HG02938 (cell line): ENCODE measurements at regions not wholly inside any gene's neighbourhood (a gene's known extent, or its start where the extent isn't known, plus 50 kb on each side); places are given as distances from the start of the nearest gene placed in this dataset.
"Not testable (repeated sequence)": the region's sequence is repeated elsewhere in the genome, so short reads cannot be mapped to it uniquely, and the experiment has no call there.

ENCODE experiments used
- ATAC-seq: cut with Tn5 transposase; IDR thresholded peaks from one replicate; pipeline ENCODE4 v1.9.1; 2021; ENCODE audit warnings: mild to moderate bottlenecking, moderate library complexity; ENCODE audit not compliant: unreplicated experiment

GRCh38 chr20:48246061-48246790 is 460.9 kb upstream of the SULF2 start:
- no peak for ATAC-seq

GRCh38 chr20:48242623-48243022 is 457.3 kb upstream of the SULF2 start:
- ATAC-seq, result no peak

GRCh38 chr20:48241482-48241881 is 456.2 kb upstream of the SULF2 start:
- no peak for ATAC-seq

DNA sequence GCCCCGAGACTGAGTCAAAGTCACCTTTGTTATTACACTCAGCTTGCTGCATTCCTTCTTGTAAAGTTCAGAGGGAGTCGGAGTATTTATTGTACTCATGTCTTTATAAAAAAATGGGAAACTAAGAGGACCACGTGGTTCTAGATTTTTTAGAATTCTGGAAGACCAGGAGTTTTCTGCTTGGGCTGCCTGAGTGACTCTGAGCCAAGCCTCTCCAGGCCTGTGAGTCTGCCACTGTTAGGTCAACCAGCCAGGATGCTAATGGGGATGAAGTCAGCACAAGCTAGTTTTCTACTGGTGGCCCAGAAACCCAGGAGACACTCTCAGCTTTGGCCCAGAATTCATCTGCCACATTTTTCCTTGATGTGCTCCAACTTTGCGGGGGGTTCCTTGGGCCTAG is 453.5 kb upstream of the SULF2 start:
- no peak for ATAC-seq

GRCh38 chr20:48238326-48238725 is 453.0 kb upstream of the SULF2 start:
- ATAC-seq, result no peak

- ATAC-seq, result no peak
Measured at GRCh38 chr20:48236000-48236970, 451.0 kb upstream of the SULF2 start.

DNA sequence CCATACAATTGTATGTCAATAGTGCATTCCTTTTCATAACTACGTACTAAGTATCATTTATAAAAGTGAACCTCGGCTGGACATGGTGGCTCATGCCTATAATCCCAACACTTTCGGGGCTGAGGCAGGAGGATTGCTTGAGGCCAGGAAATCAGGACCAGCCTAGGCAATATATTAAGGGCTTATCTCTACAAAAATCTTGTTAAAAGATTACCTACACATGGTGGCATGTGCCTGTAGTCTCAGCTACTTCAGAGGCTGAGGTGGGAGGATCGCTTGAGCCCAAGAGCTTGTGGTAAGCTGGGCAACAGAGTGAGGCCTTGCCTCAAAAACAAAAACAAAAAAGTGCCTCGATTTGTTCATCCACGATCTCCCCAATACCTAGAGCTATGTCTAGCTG is 449.7 kb upstream of the SULF2 start:
- ATAC-seq, result no peak

GRCh38 chr20:48231253-48231930 is 446.1 kb upstream of the SULF2 start:
- no peak for ATAC-seq

DNA sequence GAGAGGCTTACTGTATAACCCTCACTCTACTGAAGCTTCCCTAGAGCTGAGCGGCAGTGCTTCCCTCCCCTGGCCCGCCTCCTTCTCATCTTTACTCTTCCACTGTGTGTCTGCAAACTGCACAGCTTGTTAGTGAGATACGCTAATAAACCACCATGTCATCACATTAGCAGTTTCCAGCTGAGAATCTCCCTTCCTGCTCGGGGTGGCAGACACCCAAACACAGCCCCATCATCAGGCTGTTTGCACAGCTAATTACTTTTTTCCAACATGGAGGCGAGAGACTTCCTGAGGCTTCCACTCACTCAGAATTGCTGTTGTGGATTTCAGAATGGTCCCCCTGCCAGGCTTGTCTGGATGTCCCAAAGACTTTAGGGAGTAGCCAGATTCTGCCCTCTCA is 444.9 kb upstream of the SULF2 start:
- no peak for ATAC-seq

DNA sequence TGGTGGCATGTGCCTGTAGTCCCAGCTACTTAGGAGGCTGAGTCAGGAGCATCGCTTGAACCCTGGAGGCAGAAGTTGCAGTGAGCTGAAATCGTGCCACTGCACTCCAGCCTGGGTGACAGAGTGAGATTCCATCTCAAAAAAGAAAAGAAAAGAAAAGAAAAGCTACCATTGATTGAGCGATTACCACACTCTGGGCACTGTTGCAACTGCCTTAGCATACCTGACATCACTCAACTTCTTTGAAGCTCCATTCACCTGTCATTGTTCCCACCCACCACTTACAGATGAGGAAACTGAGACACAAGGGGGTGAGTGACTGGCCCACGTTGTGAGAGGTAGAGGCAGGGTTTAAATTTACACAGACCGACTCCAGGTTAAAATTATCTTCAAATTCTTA is 442.1 kb upstream of the SULF2 start:
- ATAC-seq, result no peak

- ATAC-seq, result no peak
Measured at GRCh38 chr20:48226642-48227041, 441.4 kb upstream of the SULF2 start.

GRCh38 chr20:48224533-48225050 is 439.3 kb upstream of the SULF2 start:
- no peak for ATAC-seq

DNA sequence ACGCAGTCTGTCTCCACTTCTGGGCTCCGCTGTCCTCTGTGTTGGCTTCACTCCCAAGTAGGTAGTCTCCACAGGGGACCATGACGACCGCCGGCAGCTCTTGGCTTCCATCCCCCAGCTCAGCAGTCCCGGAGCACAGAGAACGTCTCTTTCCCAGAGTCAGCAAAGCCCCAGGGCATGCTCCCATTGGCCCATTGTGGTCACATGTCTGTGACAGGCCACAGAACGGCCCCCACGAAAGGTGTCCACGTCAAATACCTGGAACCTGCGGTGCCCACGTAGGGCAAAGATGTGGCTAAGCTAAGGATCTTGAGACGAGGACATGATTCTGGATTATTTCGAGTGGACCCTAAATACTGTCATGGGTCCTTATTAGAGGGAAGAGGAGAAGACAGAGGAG is 438.4 kb upstream of the SULF2 start:
- ATAC-seq, result no peak

- ATAC-seq, result no peak
Measured at GRCh38 chr20:48222595-48223180, 437.4 kb upstream of the SULF2 start.

GRCh38 chr20:48220033-48220633 is 434.9 kb upstream of the SULF2 start:
- ATAC-seq, result no peak

DNA sequence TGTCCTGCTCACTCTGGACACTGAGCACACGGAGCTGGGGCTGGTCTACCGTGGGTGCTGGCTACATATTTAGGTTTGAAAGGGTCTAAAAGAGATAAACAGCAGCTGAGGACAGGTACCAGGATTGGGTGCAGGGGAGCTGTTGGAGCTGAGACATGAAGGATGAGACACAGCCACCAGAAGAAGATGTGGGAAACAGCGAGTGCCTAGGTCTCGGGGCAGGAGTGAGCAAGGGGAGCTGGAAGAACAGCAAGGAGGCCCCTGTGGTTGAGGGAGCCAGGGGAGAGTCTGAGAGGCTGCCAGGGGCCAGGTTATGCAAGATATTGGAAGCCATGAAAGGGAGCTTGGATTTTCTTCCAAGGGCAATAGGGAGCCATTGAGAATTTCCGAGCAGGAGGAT is 434.0 kb upstream of the SULF2 start:
- no peak for ATAC-seq

- no peak for ATAC-seq
Measured at GRCh38 chr20:48217190-48217589, 431.9 kb upstream of the SULF2 start.

GRCh38 chr20:48215536-48215935 is 430.3 kb upstream of the SULF2 start:
- ATAC-seq, result no peak

DNA sequence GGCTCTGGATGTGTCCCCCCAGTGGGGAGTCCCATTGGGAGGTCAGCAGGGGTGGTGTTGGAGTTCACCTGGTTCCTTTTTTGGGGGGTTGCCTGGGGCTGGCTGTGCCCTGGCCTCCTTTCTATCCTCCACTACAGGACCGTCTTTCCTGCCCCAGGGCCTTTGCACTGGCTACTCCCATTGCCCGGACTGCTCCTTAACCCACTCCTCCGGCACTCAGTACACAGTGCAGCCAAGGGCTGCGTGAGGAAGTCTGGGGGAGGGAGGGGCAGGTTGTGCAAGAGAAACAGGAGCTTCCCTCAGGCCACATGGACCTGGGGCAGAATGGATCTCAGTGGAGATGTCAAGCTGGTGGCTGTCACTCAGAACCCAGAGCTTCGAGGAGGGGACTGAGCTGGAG is 429.3 kb upstream of the SULF2 start:
- no peak for ATAC-seq

DNA sequence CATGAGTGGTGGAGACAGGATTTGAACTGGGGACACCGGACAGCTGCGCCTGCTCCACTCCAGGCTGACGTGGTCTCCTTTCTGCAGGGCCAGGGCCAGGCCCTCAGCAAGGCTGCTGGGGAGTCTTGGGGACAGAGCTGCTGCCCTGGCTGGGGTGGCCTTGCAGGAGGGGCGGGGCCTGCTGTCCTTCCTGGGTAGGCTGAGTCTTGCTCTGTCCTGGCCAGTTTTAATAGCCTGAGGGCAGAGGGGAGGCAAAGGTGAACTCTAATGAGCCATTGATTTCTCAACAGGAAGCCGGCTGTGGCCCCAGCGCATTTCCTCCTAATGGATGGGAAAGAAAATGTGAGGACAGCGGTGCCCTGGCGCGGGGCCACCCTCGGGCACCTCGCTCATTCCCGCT is 428.4 kb upstream of the SULF2 start:
- ATAC-seq, result not testable (repeated sequence)
